ENCODE measurements at regions not wholly inside any gene's neighbourhood (a gene's known extent, or its start where the extent isn't known, plus 50 kb on each side); places are given as distances from the start of the nearest gene placed in this dataset.

- Histone ChIP-seq H3K27me3 (replicated peaks in 1 of 2; ENCODE audit: control insufficient read depth in 2 of 2, insufficient read depth in 2 of 2, low read length in 1 of 2) (no peaks in the 10 kb centered on the region), H3K9ac (ENCODE audit: control insufficient read depth, insufficient read depth, low read length) (no peak overlapping the region), H3K4me1 (ENCODE audit: control insufficient read depth, insufficient read depth, low read length) (no peaks in the 10 kb centered on the region), H3K27ac (ENCODE audit: control insufficient read depth, insufficient read depth) (no peak overlapping the region), H3K4me3 (no peak overlapping the region), H3K9me3 (replicated peaks; ENCODE audit: control insufficient read depth, insufficient read depth, low read length) (no peaks in the 10 kb centered on the region), H3K36me3 (ENCODE audit: control insufficient read depth in 2 of 2, insufficient read depth in 2 of 2, low read length in 1 of 2) (no peaks in the 10 kb centered on the region), H3K79me2 (ENCODE audit: control insufficient read depth, insufficient read depth, low read length) (no peaks in the 10 kb centered on the region), H2AFZ (ENCODE audit: control insufficient read depth, low read depth, low read length) (no peak overlapping the region), H3K4me2 (ENCODE audit: control insufficient read depth, insufficient read depth) (no peak overlapping the region), H4K20me1 (ENCODE audit: control insufficient read depth, insufficient read depth) (no peaks in the 10 kb centered on the region)
- CTCF ChIA-PET: no interaction called here
- in situ Hi-C loops (cut with MboI): no loop called here
- no peak for FAIRE-seq
- no peak for ATAC-seq
- no peak for DNase-seq (ENCODE audit: low read depth, low spot score)
- SMC1A ChIA-PET (ENCODE audit: uncharacterized antibody, unreplicated experiment): interaction anchor here (0.6 to 1.0 kb wide), 2 partner anchors 7 to 11 kb away, joined by 3 to 4 read pairs; no protein-coding TSS in a partner anchor
- no peak for TF ChIP-seq SUZ12 (IDR thresholded peaks at IDR 0.05; ENCODE audit: unreplicated experiment)
- TF ChIP-seq ASH2L (IDR thresholded peaks at IDR 0.05; ENCODE audit: borderline replicate concordance, low read depth): no peak
- peak; percentile 78 for TF ChIP-seq SPI1 (IDR thresholded peaks at IDR 0.05; ENCODE audit: borderline replicate concordance, insufficient read depth, low read depth, low read length)
- no peak for TF ChIP-seq GABPA (IDR thresholded peaks at IDR 0.05; ENCODE audit: low read depth)
- TF ChIP-seq PKNOX1 (IDR thresholded peaks at IDR 0.05): peak; percentile 39; the same call in 1 of the 2 replicates
- TF ChIP-seq BCLAF1 (IDR thresholded peaks at IDR 0.05): no peak
- WGBS (ENCODE audit: insufficient coverage, insufficient replicate concordance, low lambda C conversion rate, missing lambda C conversion rate): 0% methylated on average over 1 of the region's 1 CpG
- POLR2A ChIA-PET: no interaction called here
- intact Hi-C loops (cut with micrococcal nuclease; ENCODE audit: unreplicated experiment): loop anchor here (1.0 kb wide), 1 partner anchor 49 kb away; no protein-coding TSS in a partner anchor
- RAD21 ChIA-PET (ENCODE audit: unreplicated experiment): no interaction called here
- BruUV-seq (replicated peaks): no TSS peak
Measured at GRCh38 chr3:28890373-28890772, 390.5 kb upstream of the RBMS3 start.

All from GM12878 (cell line).